Cardiac fibroblast (primary cell): ENCODE measurements at regions not wholly inside any gene's neighbourhood (a gene's known extent, or its start where the extent isn't known, plus 50 kb on each side); places are given as distances from the start of the nearest gene placed in this dataset.
A peak's percentile ranks its signal among the peaks of the same experiment; 100 is the strongest.

Experiments
- DNase-seq, 2 donors: peaks; one replicate each; pipeline versions ENCODE4 v3.0.0 to v3.0.0-alpha.2; 2010; ENCODE audit warnings: low read depth in 2 of 2
- H3K4me3 ChIP-seq, 2 donors: replicated peaks in 1 of 2; 1 replicate in 1 of 2; 2 replicates in 1 of 2; pipeline ENCODE4 v1.5.1; 2011; ENCODE audit warnings: low read depth in 2 of 2, low read length in 2 of 2, mild to moderate bottlenecking in 2 of 2, moderate library complexity in 1 of 2
- TF ChIP-seq, protein P1 (sequence below): IDR thresholded peaks from one replicate; pipeline ENCODE4 v1.5.1; 2011; ENCODE audit warnings: low read depth, mild to moderate bottlenecking, low read length, inconsistent platforms

DNA sequence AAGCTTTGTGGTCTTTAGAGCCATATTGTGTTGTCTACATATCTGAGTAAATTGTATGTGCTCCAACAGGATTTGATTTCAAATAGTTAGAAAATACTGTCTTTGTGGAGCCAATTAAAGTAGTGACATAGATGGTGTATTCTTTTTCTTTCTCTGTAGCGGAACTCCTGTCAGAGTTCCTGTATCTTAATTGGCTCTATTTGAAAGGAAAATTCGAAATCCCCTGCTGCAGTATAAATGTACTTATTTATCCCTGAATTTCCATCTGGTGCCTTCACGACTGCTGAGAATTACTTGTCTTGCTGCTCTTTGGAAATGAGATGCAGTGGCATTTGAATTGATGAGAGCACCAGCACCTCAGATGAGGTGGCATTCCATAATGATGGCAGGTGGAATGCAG is 546.7 kb upstream of the SGCD start:
- TF ChIP-seq, protein P1, sequence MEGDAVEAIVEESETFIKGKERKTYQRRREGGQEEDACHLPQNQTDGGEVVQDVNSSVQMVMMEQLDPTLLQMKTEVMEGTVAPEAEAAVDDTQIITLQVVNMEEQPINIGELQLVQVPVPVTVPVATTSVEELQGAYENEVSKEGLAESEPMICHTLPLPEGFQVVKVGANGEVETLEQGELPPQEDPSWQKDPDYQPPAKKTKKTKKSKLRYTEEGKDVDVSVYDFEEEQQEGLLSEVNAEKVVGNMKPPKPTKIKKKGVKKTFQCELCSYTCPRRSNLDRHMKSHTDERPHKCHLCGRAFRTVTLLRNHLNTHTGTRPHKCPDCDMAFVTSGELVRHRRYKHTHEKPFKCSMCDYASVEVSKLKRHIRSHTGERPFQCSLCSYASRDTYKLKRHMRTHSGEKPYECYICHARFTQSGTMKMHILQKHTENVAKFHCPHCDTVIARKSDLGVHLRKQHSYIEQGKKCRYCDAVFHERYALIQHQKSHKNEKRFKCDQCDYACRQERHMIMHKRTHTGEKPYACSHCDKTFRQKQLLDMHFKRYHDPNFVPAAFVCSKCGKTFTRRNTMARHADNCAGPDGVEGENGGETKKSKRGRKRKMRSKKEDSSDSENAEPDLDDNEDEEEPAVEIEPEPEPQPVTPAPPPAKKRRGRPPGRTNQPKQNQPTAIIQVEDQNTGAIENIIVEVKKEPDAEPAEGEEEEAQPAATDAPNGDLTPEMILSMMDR: no peak
- no peak for DNase-seq
- H3K4me3 ChIP-seq: no peak overlapping the region

DNA sequence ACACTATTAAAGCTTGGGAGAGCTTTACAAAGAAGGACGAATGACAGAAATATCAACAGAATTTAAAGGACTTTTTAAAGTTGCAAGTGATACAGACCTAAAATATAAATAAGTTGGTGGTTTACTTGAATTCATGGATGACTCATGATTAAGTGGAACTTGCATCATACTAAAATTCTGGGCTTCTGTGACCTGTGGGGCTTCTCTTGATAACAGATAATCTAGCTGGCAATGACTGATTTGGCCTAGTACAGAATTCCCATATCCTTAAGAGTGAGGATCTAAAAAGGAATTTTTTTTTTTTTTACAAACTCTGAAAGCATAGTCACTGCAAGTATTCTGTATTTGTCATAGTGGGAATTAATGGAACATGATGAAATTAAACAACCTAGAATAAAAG is 543.7 kb upstream of the SGCD start:
- TF ChIP-seq, protein P1: no peak
- no peak for DNase-seq

DNA sequence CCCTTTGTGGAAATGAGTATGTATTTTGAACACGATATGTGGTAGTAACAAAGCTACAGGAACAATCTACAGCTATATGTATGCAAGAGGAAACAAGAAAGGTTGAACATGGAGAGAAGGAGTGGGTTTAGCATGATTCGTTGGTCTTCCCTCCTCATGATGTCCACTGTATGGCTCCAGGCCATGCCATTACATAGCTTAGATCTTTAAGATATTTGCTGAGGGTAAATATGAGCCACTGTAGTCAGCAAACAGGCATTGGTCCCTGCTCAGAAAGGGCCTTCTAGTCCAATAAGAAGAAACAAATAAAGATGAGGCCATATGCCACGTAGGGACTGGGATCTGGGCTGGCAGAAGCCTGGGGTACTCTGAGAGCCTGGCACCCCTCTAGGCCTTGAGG is 543.2 kb upstream of the SGCD start:
- DNase-seq: no peak
- no peak overlapping the region for H3K4me3 ChIP-seq
- TF ChIP-seq, protein P1: no peak

More for the DNA sequence above, 543.7 kb upstream of the SGCD start:
- H3K4me3 ChIP-seq: no peak overlapping the region

DNA sequence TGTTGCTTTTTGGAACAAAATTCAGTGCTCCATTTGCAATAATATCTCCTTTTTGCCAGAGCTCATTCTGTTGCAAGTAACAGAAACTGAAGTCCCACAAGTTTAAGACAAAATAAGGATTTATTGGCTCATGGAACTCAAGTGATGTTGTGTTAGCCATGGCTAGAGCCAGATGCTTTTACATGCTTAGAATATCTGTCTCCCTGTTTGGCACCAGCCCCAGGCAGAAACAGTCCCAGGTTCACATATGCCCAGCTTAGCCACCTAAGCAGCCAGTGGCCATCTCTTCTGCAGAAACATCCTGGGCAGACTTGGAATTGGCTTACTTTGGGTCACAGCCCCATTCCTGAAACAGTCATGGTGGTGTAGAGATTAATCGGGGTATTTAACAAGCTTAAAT is 540.9 kb upstream of the SGCD start:
- TF ChIP-seq, protein P1: no peak
- no peak overlapping the region for H3K4me3 ChIP-seq
- no peak for DNase-seq

DNA sequence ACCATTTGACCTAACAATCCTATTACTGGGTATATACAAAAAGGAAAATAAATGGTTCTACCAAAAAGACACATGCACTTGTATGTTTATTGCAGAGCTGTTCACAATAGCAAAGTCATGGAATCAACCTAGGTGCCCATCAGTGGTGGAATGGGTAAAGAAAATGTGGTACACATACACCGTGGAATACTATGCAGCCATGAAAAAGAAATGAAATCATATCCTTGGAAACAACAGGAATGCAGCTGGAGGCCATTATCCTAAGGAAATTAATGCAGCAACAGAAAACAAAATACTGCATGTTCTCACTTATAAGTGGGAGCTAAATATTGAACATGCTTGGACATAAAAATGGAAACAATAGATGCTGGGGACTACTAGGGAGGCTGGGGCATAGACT is 534.1 kb upstream of the SGCD start:
- DNase-seq: no peak
- TF ChIP-seq, protein P1: no peak
- H3K4me3 ChIP-seq: no peak overlapping the region

DNA sequence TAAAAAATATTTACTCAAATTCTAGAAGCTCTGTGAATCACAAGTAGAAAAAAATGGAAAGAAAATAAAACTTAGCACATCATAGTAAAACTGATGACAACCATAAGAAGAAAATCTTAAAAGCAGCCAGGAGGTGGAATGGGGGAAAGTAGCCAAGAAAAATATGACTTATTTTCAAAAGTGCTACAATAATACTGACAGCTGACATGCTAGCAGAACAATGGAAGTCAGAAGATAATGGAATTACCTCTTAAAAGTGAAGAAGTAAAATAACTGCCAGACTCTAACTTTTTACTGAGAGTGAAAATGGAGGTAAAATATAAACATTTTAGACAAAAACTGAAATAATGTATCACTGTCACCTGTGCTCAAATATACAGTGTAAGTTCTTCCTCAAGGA is 532.2 kb upstream of the SGCD start:
- DNase-seq: peak in 1 of 2 donors; percentile 7
- H3K4me3 ChIP-seq: no peak overlapping the region
- TF ChIP-seq, protein P1: no peak

DNA sequence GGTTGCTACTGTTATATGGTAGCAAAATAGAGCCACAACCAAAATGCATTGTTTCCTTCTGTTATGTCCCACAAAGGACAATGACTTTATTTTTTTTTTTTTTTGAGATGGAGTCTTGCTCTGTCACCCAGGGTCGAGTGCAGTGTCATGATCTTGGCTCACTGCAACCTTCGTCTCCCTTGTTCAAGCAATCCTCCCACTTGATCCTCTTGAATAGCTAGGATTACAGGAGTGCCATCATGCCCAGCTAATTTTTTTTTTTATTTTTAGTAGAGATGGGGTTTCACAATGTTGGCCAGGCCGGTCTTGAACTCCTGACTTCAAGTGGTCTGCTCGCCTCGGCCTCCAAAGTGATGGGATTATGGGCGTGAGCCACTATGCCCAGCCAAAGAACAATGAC is 527.7 kb upstream of the SGCD start:
- TF ChIP-seq, protein P1: no peak
- H3K4me3 ChIP-seq: no peak overlapping the region
- DNase-seq: no peak
